GM12878 (cell line): ENCODE measurements at regions not wholly inside any gene's neighbourhood (a gene's known extent, or its start where the extent isn't known, plus 50 kb on each side); places are given as distances from the start of the nearest gene placed in this dataset.
A peak's percentile ranks its signal among the peaks of the same experiment; 100 is the strongest.

ENCODE experiments used
- ATAC-seq: fragments of 200-7000 bp; cut with Tn5 transposase; 3 replicates; pipeline ENCODE4 v1.9.1; 2020; ENCODE audit warnings: mild to moderate bottlenecking, moderate library complexity
- BruUV-seq: library from RNA; stranded (reverse); fragments of 400-500 nt; replicated peaks from 2 replicates; lab custom pipeline; 2021; lab: Mats Ljungman, UMichigan
- CTCF ChIA-PET: fragments of 300-600 bp; sonication (Branson Sonifier 250); formaldehyde crosslinking; extraction: SDS; loops from one replicate; lab custom pipeline; 2021; ENCODE audit warnings: inconsistent platforms; lab: Yijun Ruan, JAX
- POLR2A ChIA-PET: fragments of 350-600 bp; formaldehyde crosslinking; extraction: SDS; loops from one replicate; lab custom pipeline; 2021; ENCODE audit warnings: inconsistent platforms; lab: Charles Lee
- RAD21 ChIA-PET: fragments of 300-600 bp; sonication (Branson Sonifier 250); formaldehyde crosslinking; loops from one replicate; lab custom pipeline; 2023; ENCODE audit warnings: antibody characterized with exemption; ENCODE audit not compliant: unreplicated experiment; lab: Charles Lee
- SMC1A ChIA-PET: fragments of 300-600 bp; sonication (Branson Sonifier 250); formaldehyde crosslinking; loops from one replicate; lab custom pipeline; 2023; ENCODE audit not compliant: unreplicated experiment, uncharacterized antibody; lab: Charles Lee
- DNase-seq: peaks from one replicate; pipeline ENCODE4 v3.0.0-alpha.2; 2011; ENCODE audit warnings: low read depth, low spot score
- FAIRE-seq: peaks from 3 replicates; lab custom pipeline; 2011; peaks lifted over from hg19 to GRCh38; lab: Jason Lieb, UNC
- H2AFZ ChIP-seq: 2 replicates; pipeline ENCODE4 v1.6.0; 2011; ENCODE audit warnings: low read depth, low read length, control low read depth; ENCODE audit not compliant: control insufficient read depth
- H3K27ac ChIP-seq: 2 replicates; pipeline ENCODE4 v1.5.1; 2011; ENCODE audit warnings: control low read depth; ENCODE audit not compliant: control insufficient read depth, insufficient read depth
- H3K27me3 ChIP-seq, 2 experiments: replicated peaks in 1 of 2; 2 replicates each; pipeline versions ENCODE4 v1.6.0 to v1.6.1; 2011; ENCODE audit warnings: low read length in 1 of 2; ENCODE audit not compliant: control insufficient read depth in 2 of 2, insufficient read depth in 2 of 2
- H3K36me3 ChIP-seq, 2 experiments: 2 replicates each; pipeline ENCODE4 v1.5.1; 2011; ENCODE audit warnings: low read length in 1 of 2; ENCODE audit not compliant: control insufficient read depth in 2 of 2, insufficient read depth in 2 of 2
- H3K4me1 ChIP-seq: 2 replicates; pipeline ENCODE4 v1.6.1; 2011; ENCODE audit warnings: mild to moderate bottlenecking, low read length, moderate library complexity, mixed read lengths; ENCODE audit not compliant: control insufficient read depth, insufficient read depth
- H3K4me2 ChIP-seq: 2 replicates; pipeline ENCODE4 v1.6.0; 2011; ENCODE audit warnings: control low read depth; ENCODE audit not compliant: control insufficient read depth, insufficient read depth
- H3K4me3 ChIP-seq: fragments of 200-600 bp; sonication (generic); 2 replicates; pipeline ENCODE4 v1.5.1; 2016
- H3K79me2 ChIP-seq: 2 replicates; pipeline ENCODE4 v1.6.0; 2011; ENCODE audit warnings: low read length; ENCODE audit not compliant: control insufficient read depth, insufficient read depth
- H3K9ac ChIP-seq: 2 replicates; pipeline ENCODE4 v1.8.0; 2011; ENCODE audit warnings: low read length, control low read depth, mixed read lengths; ENCODE audit not compliant: control insufficient read depth, insufficient read depth
- H3K9me3 ChIP-seq: replicated peaks from 3 replicates; pipeline ENCODE4 v1.5.1; 2011; ENCODE audit warnings: mild to moderate bottlenecking, low read length; ENCODE audit not compliant: control insufficient read depth, insufficient read depth
- H4K20me1 ChIP-seq: 2 replicates; pipeline ENCODE4 v1.6.0; 2011; ENCODE audit not compliant: control insufficient read depth, insufficient read depth
- BCL3 ChIP-seq: IDR thresholded peaks from 2 replicates; pipeline ENCODE4 v1.6.1; 2011; ENCODE audit warnings: borderline replicate concordance, low read depth, mild to moderate bottlenecking, moderate library complexity, low read length; ENCODE audit not compliant: insufficient read depth, poor library complexity, severe bottlenecking
- CBFB ChIP-seq: IDR thresholded peaks from 2 replicates; pipeline ENCODE4 v1.6.1; 2016; ENCODE audit warnings: antibody characterized with exemption, low read depth
- CHD1 ChIP-seq: IDR thresholded peaks from 2 replicates; pipeline ENCODE4 v1.6.1; 2012; ENCODE audit warnings: low read depth, low read length, improper control_type of control experiment
- CTCF ChIP-seq, 3 experiments: IDR thresholded peaks in 2 of 3; conservative IDR thresholded peaks in 1 of 3; 2 replicates each; pipeline ENCODE4 v1.5.1; 2011; ENCODE audit warnings: low read depth in 3 of 3, low read length in 3 of 3, mild to moderate bottlenecking in 3 of 3, control low read depth in 2 of 3, moderate library complexity in 2 of 3, inconsistent platforms in 1 of 3, mixed read lengths in 1 of 3; ENCODE audit not compliant: control insufficient read depth in 2 of 3, insufficient read depth in 1 of 3; ENCODE audit errors: extremely low read depth in 1 of 3
- FOXM1 ChIP-seq: IDR thresholded peaks from 2 replicates; pipeline ENCODE4 v1.6.1; 2012; ENCODE audit warnings: low read depth, mild to moderate bottlenecking, inconsistent platforms, low read length, moderate library complexity
- HDAC6 ChIP-seq: fragments of 200-600 bp; sonication (generic); IDR thresholded peaks from one replicate; pipeline ENCODE4 v1.8.0; 2017; ENCODE audit warnings: antibody characterized with exemption; ENCODE audit not compliant: unreplicated experiment
- KLF5 ChIP-seq: fragments of 450-650 bp; IDR thresholded peaks from 2 replicates; pipeline ENCODE4 v1.6.1; 2014; ENCODE audit warnings: mild to moderate bottlenecking; ENCODE audit not compliant: partially characterized antibody
- MXI1 ChIP-seq: fragments of 150-350 bp; IDR thresholded peaks from 2 replicates; pipeline ENCODE4 v1.6.1; 2011; ENCODE audit warnings: low read depth, mild to moderate bottlenecking, inconsistent platforms, low read length, improper control_type of control experiment
- NFYA ChIP-seq: IDR thresholded peaks from 2 replicates; pipeline ENCODE4 v1.6.1; 2011; ENCODE audit warnings: low read depth, mild to moderate bottlenecking, low read length, improper control_type of control experiment, borderline replicate concordance
- NR2F1 ChIP-seq: fragments of 450-650 bp; conservative IDR thresholded peaks from 2 replicates; pipeline ENCODE4 v1.6.1; 2017; ENCODE audit warnings: mild to moderate bottlenecking
- PAX5 ChIP-seq: IDR thresholded peaks from 2 replicates; pipeline ENCODE4 v1.6.1; 2011; ENCODE audit warnings: low read depth, low read length, borderline replicate concordance
- SMC3 ChIP-seq: IDR thresholded peaks from 2 replicates; pipeline ENCODE4 v1.6.1; 2011; ENCODE audit warnings: low read length, improper control_type of control experiment, borderline replicate concordance
- ZNF592 ChIP-seq: fragments of 450-650 bp; IDR thresholded peaks from 2 replicates; pipeline ENCODE4 v1.6.1; 2017; ENCODE audit warnings: mild to moderate bottlenecking, moderate library complexity
- WGBS: methylation state at CpG from one replicate; pipeline ENCODE4 v1.1.6; 2016; ENCODE audit warnings: low lambda C conversion rate; ENCODE audit not compliant: insufficient replicate concordance, insufficient coverage; ENCODE audit errors: missing lambda C conversion rate; 5-methylcytosine and 5-hydroxymethylcytosine counted together
- in situ Hi-C: fragments of 300-500 bp; cut with MboI; formaldehyde crosslinking; loops from 9 replicates; pipeline ENCODE4 v1.14.3; 2018; ENCODE audit warnings: mixed read lengths
- intact Hi-C: fragments of 100-400 bp; cut with micrococcal nuclease; formaldehyde crosslinking; loops from one replicate; pipeline ENCODE4 v1.14.2; 2022; ENCODE audit not compliant: unreplicated experiment

GRCh38 chr18:65093346-65093745 lies 657.5 kb upstream of the CDH7 start (continued):
- no peak for TF ChIP-seq MXI1
- TF ChIP-seq, all 136 proteins: peak for 0

GRCh38 chr18:65091744-65092329 lies 659.0 kb upstream of the CDH7 start:
- Histone ChIP-seq H3K9ac (no peak overlapping the region), H3K27me3 (no peaks in the 10 kb centered on the region), H3K79me2 (no peaks in the 10 kb centered on the region), H3K4me2 (no peak overlapping the region), H4K20me1 (no peaks in the 10 kb centered on the region), H3K4me1 (no peaks in the 10 kb centered on the region), H3K36me3 (no peaks in the 10 kb centered on the region), H3K27ac (no peak overlapping the region), H3K9me3 (no peaks in the 10 kb centered on the region), H3K4me3 (no peak overlapping the region), H2AFZ (no peak overlapping the region)
- ChIA-PET RAD21 (no interaction called here), POLR2A (no interaction called here), CTCF (interaction anchor here (0.7 to 1.3 kb wide), 4 partner anchors 10 to 1073 kb away, joined by 3 read pairs; no protein-coding TSS in a partner anchor), SMC1A (interaction anchor here (0.9 kb wide), 1 partner anchor 10 kb away, joined by 3 read pairs; no protein-coding TSS in a partner anchor)
- WGBS, result 10% methylated on average over 4 of the region's 4 CpGs
- in situ Hi-C loops, result loop anchor here (25.0 kb wide), 1 partner anchor 1055 kb away; no protein-coding TSS in a partner anchor
- ATAC-seq, result peak; percentile 63; the same call in 2 of the 3 replicates
- DNase-seq, result no peak
- BruUV-seq, result no TSS peak
- FAIRE-seq, result no peak
- intact Hi-C loops, result loop anchor here (5.0 kb wide), 1 partner anchor 1055 kb away; no protein-coding TSS in a partner anchor
- TF ChIP-seq NFYA, result no peak
- TF ChIP-seq PAX5, result no peak
- TF ChIP-seq SMC3, result peak; percentile 42; the same call in 1 of the 2 replicates
- TF ChIP-seq CBFB, result no peak
- no peak for TF ChIP-seq NR2F1
- TF ChIP-seq CTCF (IDR thresholded peaks at IDR 0.05 in 2 of 3, conservative IDR thresholded peaks at IDR 0.05 in 1 of 3; ENCODE audit: control insufficient read depth in 2 of 3, extremely low read depth in 1 of 3, insufficient read depth in 1 of 3, low read depth in 3 of 3, low read length in 3 of 3), result peak; percentile 35 to 46 (median 40); a peak in 5 of 6 replicates
- TF ChIP-seq ZNF592, result no peak
- no peak for TF ChIP-seq CHD1
- no peak for TF ChIP-seq FOXM1
- TF ChIP-seq KLF5, result no peak
- TF ChIP-seq BCL3, result no peak
- TF ChIP-seq HDAC6, result no peak
